ENCODE measurements at regions not wholly inside any gene's neighbourhood (a gene's known extent, or its start where the extent isn't known, plus 50 kb on each side); places are given as distances from the start of the nearest gene placed in this dataset.

GRCh38 chr1:208893251-208893650 lies 649.1 kb upstream of the PLXNA2 start:
- DNase-seq (ENCODE audit: low read depth, low spot score) = no peak
- no peak for TF ChIP-seq CTCF (IDR thresholded peaks at IDR 0.05; ENCODE audit: insufficient read depth, low read length, missing control alignments)
- ChIA-PET CTCF (no interaction called here), POLR2A (no interaction called here)
- no peak overlapping the region for H3K4me3 ChIP-seq (ENCODE audit: low read depth, low read length)

- CTCF ChIA-PET = no interaction called here
Observed at GRCh38 chr1:208895181-208895580, 651.0 kb upstream of the PLXNA2 start.

GRCh38 chr1:208895820-208896219 lies 651.6 kb upstream of the PLXNA2 start:
- DNase-seq (ENCODE audit: low read depth, low spot score) = no peak
- ChIA-PET POLR2A (no interaction called here), CTCF (no interaction called here)
- TF ChIP-seq CTCF (IDR thresholded peaks at IDR 0.05; ENCODE audit: insufficient read depth, low read length, missing control alignments) = no peak
- H3K4me3 ChIP-seq (ENCODE audit: low read depth, low read length) = no peak overlapping the region

More at GRCh38 chr1:208895181-208895580, 651.0 kb upstream of the PLXNA2 start:
- POLR2A ChIA-PET = no interaction called here
- TF ChIP-seq CTCF (IDR thresholded peaks at IDR 0.05; ENCODE audit: insufficient read depth, low read length, missing control alignments) = no peak
- no peak for DNase-seq (ENCODE audit: low read depth, low spot score)
- H3K4me3 ChIP-seq (ENCODE audit: low read depth, low read length) = no peak overlapping the region

GRCh38 chr1:208896768-208897167 lies 652.6 kb upstream of the PLXNA2 start:
- H3K4me3 ChIP-seq (ENCODE audit: low read depth, low read length) = no peak overlapping the region
- ChIA-PET CTCF (no interaction called here), POLR2A (no interaction called here)
- no peak for DNase-seq (ENCODE audit: low read depth, low spot score)
- no peak for TF ChIP-seq CTCF (IDR thresholded peaks at IDR 0.05; ENCODE audit: insufficient read depth, low read length, missing control alignments)

GRCh38 chr1:208899438-208899837 lies 655.3 kb upstream of the PLXNA2 start:
- no peak overlapping the region for H3K4me3 ChIP-seq (ENCODE audit: low read depth, low read length)
- TF ChIP-seq CTCF (IDR thresholded peaks at IDR 0.05; ENCODE audit: insufficient read depth, low read length, missing control alignments) = no peak
- ChIA-PET POLR2A (no interaction called here), CTCF (no interaction called here)
- no peak for DNase-seq (ENCODE audit: low read depth, low spot score)

- ChIA-PET CTCF (no interaction called here), POLR2A (no interaction called here)
- no peak overlapping the region for H3K4me3 ChIP-seq (ENCODE audit: low read depth, low read length)
- no peak for TF ChIP-seq CTCF (IDR thresholded peaks at IDR 0.05; ENCODE audit: insufficient read depth, low read length, missing control alignments)
- no peak for DNase-seq (ENCODE audit: low read depth, low spot score)
Observed at GRCh38 chr1:208903251-208903905, 659.2 kb upstream of the PLXNA2 start.

All from AG04449 (cell line).